CD4-positive, alpha-beta T cell treated with Interleukin-4 for 4 hours (primary cell): ENCODE measurements at regions not wholly inside any gene's neighbourhood (a gene's known extent, or its start where the extent isn't known, plus 50 kb on each side); places are given as distances from the start of the nearest gene placed in this dataset.

ENCODE experiments used
- DNase-seq: peaks from one replicate; pipeline ENCODE4 v3.0.0-alpha.2; 2020

DNA sequence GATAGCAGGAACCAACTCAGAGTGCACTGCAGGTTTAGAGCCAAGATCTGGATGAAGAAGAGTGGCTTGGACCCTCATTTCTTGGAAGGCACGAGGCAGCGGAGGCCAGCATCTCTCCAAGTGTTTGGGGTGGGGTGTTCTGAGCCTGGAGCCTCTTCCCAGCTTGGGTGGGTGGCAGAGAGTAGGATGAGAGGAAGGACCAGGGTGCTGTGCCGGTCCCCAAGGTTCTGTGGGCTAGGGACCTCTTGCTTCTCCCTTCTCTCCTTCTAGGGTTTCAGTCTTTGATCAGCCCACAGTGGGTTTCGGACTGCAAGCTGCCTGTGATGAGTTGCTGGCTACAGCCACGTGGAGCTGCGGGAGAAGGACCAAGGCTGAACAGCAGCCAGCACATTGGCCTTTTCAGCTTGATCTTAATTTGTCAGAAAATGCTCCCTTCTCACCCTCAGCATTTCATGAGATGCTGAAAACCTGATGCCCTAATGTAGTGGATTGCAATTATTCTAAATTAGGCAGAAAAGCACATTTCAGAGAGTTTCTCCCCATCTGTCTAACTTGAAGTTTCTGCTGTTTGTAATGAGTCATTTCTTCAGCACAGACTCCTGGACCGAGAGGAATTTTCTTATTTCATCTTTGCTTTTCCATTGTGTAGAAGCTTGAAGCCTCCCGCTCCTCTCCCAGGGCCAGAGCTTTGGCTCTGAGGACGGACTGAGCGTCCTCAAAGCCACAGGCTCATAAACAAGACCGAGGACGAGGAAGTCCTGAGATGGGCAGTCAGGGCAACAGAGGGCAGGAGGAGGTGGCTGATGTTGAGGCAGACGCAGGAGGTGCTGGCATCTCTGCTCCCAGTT is 99.1 kb upstream of the HDAC4 start:
- no peak for DNase-seq

GRCh38 chr2:239498981-239499634 is 98.3 kb upstream of the HDAC4 start:
- DNase-seq, result no peak

- no peak for DNase-seq
These were observed 97.8 kb upstream of the HDAC4 start for GRCh38 chr2:239498576-239498975.

DNA sequence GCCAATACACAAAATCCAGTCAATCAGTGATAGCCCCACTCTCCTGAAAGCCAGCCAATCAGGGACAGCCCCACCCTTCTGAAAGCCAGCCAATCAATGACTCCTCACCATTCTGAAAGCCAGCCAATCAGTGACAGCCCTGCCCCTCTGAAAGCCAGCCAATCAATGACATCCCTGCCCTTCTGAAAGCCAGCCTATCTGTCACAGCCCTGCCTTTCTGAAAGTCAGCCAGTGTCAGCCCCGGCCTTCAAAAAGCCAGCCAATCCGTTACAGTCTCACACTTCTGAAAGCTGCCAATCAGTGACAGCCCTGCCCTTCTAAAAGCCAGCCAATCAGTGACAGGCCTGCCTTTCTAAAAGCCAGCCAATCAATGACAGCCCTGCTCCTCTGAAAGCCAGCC is 95.9 kb upstream of the HDAC4 start:
- no peak for DNase-seq

GRCh38 chr2:239495791-239496233 is 95.0 kb upstream of the HDAC4 start:
- DNase-seq, result no peak

DNA sequence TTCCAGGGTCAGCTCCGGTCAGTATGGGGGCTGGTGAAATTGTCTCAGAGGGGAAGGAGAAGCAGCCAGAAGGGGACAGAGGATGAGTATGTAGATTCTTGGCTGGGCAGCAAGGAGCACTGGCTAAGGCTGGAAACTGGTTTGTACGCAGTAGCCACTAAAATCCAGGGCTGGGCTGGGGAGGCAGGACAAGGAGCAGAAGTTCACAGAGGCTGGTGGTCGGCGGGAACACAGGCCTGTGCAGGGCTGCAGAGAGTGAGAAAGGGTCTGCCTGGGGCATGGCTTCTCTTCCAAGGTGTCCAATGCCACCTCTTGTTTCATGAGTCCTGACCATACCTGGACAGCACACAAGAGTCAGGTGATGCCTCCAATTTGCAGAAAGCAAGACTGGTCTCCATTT is 94.4 kb upstream of the HDAC4 start:
- no peak for DNase-seq

GRCh38 chr2:239494578-239494977 is 93.8 kb upstream of the HDAC4 start:
- no peak for DNase-seq

DNA sequence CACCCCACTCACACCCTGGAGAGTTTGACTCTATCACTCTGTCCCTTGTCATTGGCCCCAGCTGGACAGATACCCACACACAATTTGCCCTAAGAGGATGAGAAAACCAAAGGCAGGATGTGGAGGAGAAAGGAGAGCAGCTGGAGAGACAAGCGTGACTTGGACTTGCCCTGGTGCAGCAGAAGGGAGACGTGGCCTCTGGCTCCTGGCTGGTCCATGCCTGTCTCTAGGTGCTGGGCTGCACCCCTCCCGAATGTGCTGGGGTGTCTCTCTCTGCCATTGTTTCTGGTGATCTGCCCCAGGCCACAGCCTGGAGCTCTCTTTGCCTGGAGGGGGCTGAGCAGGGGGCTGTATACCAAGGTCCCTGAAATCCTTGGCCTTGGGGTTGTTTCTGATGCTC is 88.7 kb upstream of the HDAC4 start:
- no peak for DNase-seq

GRCh38 chr2:239488125-239488524 is 87.3 kb upstream of the HDAC4 start:
- no peak for DNase-seq

GRCh38 chr2:239487272-239487671 is 86.5 kb upstream of the HDAC4 start:
- no peak for DNase-seq

DNA sequence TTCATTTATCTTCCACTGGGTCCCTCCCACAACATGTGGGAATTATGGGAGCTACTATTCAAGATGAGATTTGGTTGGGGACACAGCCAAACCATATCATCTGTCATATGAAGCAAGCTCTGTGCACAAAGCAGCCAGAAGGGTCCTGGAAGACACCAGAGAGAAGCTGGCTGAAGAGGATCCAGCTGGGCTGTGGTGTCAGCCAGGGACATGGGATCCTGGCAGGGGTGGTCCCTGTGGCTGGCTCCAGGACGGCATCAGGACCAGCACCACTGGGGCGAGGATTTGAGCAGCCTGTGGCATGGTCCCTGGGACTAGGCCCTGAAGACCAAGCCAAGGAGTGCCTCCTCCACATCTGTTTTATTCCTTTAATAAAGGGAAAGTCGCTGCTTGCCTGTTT is 84.8 kb upstream of the HDAC4 start:
- DNase-seq, result no peak

GRCh38 chr2:239484571-239485355 is 83.9 kb upstream of the HDAC4 start:
- no peak for DNase-seq

GRCh38 chr2:239482778-239483712 is 82.2 kb upstream of the HDAC4 start:
- no peak for DNase-seq

DNA sequence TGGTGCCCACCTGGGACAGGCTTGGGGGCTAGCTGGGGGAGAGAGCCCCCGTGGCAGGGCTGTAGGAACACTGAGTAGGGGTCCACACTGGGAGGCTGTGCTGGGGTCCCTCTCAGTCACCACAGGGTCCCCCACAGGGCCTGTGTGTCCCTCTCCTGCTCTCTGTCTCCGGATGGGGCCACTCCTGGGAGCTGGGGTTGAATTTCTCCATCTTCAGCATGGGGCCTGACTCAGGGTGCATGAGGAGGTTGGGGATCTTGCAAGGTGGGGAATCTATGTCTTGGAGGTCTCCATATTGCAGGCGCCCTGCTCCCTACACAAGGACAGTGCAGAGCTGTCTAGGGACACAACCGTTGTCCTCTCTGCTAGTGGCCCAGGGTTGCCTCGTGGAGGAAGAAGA is 78.7 kb upstream of the HDAC4 start:
- DNase-seq, result no peak

DNA sequence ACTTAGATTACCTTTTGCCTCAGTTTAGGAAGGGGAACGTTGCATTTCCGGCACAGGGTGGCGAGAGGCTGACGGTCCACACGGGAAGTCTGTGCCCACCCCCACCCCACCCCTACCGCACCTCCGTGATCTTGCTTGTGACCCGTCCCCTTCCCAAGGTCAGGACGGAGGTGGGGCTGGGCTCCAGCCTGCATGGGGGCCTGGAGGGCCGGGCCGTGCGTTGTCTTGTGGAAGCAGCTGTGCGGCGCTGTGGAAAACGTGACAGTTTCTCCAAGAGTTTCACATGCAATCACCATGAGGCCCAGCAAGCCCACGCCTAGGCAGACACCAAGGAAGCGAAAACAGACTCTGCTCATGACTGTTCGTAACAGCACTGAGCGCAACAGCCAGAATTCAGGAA is 76.8 kb upstream of the HDAC4 start:
- DNase-seq, result no peak

DNA sequence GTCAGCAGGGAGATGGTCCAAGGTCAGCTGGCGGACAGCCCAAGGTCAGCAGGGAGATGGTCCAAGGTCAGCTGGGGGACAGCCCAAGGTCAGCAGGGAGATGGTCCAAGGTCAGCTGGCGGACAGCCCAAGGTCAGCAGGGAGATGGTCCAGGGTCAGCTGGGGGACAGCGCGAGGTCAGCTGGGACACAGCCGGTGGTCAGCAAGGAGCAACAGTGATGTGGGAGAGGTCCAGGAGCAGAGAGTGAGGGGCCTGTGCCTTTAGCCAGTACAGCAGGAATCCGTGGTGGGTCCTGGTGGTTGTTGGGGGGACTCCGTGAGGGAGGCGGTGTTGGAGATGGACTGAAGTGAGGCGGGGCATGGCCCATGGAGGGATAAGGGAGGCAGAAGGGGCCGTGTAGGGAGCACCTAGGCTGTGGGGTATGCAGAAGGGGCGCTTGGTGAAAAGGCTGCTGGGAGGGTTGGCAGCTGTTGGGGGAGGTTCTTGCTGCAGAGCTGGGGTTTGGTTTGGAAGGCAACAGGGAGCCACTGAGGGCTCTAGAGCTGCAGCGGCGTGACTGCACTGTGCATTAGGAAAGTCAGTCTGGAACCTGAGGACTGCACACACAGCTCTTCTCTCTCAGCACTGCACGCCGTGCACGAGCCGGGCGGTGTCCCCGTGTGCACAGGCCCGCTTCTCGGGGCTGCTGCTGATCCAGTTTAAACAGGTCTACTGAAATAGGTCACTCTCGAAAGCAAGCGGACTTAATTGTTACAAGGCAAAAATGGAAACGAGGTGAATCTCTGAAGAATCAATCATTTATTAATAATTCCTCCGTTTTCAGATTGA is 76.2 kb upstream of the HDAC4 start:
- no peak for DNase-seq

- DNase-seq, result no peak
These were observed 75.4 kb upstream of the HDAC4 start for GRCh38 chr2:239476029-239476756.

- DNase-seq, result no peak
These were observed 74.6 kb upstream of the HDAC4 start for GRCh38 chr2:239475161-239476028.

DNA sequence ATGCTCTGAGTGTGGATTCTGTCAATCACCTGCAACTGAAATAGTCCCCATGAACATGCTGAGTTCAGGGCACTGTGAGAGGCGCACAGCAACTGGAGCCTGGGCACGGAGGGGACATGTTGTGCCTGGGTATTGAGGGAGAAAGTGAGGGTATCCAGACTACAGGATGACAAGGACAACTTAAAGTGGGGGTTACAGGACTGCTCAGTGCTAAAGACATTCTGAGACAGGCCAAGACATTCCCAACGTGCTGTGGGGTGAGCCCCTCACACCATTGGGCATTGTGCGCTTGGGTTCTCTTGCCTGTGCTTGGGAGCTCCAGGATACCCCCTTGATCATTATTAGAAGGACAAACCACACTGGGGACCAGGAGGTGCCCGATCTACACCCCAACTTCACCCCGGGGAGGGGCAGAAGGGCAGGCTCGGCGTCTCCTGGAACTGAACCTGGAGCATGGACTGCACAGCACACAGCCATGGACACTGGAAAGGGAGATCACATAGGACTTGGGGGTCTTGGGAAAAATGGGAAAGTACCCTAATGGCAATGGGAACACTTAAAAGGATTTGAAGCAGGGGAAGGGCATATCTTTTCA is 72.5 kb upstream of the HDAC4 start:
- no peak for DNase-seq
